NCI-H2171 treated with DMSO at 0.1 percent for 48 hours (cell line): ENCODE measurements at regions not wholly inside any gene's neighbourhood (a gene's known extent, or its start where the extent isn't known, plus 50 kb on each side); places are given as distances from the start of the nearest gene placed in this dataset.

Experiments used
- DNase-seq: peaks from one replicate; lab custom pipeline; 2025; lab: John Stamatoyannopoulos, UW

DNA sequence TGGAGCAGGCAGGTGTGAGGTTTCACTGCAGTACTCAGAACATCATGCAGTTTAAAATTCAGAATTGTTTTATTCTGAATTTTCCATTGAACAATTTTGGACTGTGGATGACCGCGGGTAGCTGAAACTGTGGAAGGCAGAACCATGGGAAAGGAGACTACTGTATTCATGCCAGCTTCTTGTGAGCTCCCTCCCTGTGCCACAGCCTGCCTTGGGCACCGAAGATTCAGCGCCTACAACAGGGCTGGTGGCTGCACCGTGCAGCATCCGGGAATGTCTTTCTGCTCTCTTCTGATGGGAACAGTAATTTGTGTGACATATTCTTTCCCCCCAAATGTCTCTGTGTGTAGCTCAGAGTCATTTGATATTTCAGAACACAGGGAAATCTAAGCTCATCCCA, 118.5 kb upstream of the NKX1-1 start:
- no peak for DNase-seq

DNA sequence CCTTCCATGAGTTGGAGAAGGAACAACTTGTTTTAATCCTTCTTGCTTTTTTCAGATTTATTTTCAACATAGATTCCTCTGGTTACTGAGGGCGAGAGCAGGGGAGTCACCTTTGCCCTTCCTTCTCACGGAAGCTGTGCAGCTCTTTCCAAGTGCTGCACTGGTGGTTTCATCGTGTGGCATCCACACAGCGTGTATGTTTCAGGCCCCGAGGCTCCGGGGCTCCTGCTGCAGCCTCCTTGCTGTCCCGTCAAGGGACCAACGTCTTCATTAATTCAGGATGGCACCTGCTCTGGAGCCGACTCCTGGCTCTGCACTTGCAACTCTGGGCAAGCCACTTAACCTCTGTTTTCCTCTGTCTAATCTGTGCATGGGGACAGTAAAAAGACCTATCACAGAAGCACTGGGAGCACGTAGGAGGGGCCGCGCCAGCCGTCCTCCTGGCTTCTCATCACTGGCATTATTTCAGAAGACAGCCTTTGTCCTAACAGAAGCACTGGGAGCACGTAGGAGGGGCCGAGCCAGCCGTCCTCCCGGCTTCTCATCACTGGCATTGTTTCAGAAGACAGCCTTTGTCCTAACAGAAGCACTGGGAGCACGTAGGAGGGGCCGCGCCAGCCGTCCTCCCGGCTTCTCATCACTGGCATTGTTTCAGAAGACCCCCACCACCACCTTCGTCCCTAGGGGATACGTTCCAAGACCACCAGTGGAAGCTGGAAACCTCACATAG, 117.8 kb upstream of the NKX1-1 start:
- no peak for DNase-seq

DNA sequence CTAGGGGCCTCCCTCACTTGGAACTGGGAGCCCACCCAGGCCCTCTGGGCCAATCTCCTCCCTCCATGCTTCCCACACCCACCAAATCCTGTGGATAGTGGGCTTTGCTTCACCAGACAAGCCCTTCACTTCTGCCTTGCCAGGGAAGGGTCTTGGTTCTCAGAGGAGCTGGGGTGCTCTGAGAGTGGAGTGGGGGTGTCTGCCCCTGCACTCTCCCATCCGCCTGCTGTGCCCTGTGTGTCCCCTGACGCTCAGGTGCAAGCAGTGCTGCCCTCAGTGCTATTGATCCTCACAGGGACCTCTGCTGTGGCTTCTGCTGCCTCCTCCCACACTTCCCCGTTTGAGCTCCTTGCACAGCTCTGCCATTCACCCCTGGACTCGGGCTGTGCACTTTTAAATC, 117.3 kb upstream of the NKX1-1 start:
- DNase-seq: no peak

DNA sequence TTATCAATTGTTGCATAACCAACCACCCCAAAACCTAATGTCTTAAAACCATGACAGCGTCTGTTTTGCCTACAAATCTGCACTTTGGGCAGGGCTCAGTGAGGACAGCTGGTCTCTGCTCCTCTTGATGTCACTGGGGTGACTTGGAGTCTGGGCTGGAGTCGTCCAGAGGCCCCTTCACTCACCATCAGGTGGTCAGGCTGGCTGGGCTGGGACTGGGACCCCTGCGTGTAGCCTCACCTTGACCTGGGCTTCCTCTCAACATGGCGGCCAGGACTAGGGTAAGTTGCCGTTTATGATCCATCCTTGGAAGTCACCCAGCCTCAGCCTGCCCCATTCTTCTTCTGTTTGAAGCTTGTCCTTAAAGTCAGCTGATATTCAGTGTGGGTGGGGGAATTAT, 116.8 kb upstream of the NKX1-1 start:
- no peak for DNase-seq

DNA sequence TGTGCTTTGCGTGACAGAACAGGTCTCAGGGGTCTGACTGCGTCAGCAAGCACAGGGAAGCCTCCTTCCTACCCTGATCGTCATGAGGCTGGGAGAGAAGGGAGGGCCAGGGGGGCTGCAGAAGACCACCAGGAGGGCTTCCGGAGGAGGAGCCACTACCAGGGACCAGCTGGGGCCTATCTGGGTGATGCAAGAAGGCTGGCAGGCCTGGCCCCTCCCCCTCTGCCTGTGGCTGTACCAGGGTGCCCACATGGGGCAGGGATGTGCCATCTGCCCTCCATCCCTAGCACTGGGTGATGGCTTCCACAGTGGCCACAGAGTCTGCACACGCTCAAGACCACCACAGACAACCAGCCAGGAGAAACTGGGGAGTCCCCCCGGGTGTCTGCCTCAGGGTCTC, 116.4 kb upstream of the NKX1-1 start:
- no peak for DNase-seq

DNA sequence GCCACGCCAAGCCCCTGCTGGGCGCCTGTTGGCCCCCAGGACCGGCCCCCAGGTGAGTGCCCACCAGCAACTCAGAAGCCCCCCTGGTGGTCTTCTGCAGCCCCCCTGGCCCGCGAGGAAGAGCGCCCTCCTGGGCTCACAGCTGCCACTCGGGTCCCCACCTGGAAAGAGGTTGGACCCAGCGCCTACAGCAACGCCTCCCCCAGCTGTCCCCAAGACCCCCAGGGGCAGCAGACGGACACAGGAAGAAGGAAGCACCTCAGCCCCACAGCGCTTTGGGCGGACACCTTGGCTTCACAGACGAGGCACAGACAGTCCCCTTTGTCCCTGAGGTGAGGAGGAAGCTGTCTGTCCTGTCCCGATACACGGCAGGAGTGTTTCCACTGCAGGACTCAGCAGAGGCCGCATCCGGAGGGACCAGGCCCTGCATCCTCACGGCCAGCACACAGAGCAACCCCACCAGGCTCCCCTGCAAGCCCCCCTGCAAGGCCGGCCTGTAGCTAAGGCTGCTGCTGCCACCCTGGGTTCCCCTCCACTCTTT, 115.6 kb upstream of the NKX1-1 start:
- DNase-seq: no peak

DNA sequence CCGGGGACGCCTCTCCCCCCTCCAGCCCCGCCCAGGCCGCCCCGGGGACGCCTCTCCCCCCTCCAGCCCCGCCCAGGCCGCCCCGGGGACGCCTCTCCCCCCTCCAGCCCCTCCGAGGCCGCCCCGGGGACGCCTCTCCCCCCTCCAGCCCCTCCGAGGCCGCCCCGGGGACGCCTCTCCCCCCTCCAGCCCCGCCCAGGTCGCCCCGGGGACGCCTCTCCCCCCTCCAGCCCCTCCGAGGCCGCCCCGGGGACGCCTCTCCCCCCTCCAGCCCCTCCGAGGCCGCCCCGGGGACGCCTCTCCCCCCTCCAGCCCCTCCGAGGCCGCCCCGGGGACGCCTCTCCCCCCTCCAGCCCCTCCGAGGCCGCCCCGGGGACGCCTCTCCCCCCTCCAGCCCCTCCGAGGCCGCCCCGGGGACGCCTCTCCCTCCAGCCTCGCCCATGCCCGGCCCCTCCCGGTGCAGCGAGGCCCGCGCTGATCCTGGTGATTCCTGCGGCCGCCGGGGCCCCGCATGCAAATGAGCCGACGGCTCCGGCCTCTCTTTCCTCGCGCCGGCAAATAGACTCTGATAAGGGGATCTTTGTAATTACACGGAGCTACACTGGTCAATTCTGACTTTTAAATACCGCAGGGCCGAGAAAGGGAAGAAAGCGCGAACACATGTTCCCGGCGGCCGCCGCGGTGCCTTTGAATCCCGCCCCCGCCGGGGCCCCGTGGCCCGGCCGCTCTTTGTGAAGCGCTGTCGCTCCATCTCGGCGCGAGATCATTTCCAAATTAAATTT, 114.7 kb upstream of the NKX1-1 start:
- peak; percentile 11 for DNase-seq

DNA sequence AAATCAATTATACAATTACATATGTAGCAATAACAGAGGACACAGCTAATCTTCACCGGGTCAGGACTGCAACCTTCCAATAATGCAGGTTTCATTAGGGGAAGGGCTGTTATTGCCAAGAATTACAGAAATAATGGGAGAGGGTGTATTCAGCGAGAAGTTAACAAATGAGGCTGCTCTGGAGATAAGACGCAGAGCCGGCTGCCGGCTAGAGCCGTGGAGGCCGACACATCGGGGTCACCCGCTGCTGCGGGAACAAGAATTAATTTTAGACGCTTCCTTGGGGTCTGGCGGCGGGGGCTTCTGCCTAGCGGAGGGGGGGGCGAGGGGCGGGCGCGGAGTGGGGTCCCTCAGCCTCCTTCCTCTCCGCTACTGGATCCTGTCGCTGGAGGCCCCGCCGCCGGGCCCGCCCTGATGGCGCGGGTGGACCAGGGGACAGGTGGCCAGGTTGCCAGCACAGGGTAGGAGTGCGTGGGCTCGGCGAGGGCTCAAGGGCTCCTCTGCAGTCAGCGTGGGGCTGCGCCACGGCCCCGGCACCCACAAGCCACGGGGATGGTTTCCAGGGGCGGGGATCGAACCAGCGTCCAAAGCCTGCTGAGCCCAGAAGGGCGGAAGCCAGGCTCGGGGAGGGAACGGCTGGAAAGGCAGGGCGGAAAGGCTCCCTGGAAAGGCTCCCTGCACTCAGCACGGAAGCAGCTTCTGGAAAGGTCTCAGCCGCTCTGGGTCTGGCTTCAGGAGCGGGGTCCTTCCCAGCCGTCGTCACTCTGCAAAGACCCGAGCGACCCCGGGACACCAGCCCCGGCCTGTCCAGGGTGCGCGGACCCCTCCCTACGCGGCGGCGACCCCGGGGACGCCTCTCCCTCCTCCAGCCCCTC, 113.8 kb upstream of the NKX1-1 start:
- no peak for DNase-seq

DNA sequence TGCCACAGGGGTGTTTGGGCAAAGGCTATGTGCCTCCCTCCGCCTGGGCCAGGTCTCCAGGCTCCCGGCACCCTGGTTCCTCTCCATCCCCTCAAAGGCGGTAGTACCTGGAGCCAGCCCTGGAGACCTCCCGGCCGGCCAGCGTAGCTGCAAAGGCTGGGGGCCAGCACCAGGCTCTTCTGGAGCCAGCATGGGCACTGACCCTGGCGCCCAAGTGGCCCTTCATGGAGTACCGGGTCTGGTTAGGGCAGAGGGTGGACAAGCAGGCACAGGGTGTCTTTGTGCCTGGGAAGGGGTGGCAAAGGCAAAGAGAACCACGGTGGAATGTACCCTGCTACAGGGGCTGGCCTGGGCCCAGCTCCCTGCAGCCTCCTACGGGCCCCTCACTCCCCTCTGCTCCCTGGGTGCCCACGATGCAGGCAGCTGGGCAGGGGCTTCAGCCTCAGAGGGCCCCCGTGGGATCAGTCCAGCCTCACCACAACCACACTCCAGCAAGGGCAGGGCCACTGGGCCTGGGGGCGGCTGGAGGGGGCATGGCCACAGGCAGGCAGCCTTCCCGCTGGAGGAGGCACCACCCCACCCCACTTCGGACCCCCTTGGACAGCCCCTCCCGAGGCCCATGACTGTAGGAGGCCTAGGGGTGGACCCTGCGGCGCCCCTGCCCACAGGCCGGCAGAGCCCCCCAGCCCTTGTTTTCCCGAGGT, 112.9 kb upstream of the NKX1-1 start:
- no peak for DNase-seq

DNA sequence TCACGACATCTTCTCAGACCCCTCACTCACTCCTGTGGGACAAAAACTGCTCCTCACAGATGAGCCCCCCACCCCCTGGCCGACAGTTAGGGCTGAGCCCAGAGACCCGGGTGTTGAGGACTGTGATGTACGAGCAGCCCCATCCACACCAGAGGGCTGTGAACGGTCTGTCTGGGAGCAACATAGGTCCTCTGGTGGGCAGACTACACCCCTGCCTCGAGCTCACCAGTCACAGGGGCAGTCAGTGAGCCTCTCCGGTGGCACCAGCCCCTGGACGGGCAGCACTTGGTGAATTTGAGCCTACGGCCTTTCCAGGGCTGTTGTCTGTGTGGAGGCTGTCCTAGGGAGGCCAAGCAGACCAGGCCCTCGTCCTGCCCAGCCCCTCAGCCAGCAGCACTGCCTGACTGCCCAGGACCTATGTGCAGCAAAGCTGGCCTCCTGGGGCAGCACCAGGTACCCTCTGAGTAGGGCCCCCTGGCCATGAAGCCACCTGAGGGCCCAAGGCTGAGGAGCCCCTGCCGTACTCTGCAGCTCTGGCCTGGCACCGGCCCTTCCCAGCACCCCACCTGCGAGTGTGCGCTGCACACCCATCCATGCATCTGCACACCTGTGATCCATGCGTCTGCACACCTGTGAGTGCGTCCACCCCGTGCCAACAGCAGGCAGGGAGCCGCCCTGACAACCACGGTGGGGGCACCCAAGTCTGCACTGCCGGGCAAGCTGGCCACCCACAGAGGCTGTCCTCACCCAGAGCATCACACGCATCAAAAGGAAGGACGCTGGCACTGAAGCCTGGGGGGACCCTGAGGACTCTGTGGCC, 111.6 kb upstream of the NKX1-1 start:
- no peak for DNase-seq

DNA sequence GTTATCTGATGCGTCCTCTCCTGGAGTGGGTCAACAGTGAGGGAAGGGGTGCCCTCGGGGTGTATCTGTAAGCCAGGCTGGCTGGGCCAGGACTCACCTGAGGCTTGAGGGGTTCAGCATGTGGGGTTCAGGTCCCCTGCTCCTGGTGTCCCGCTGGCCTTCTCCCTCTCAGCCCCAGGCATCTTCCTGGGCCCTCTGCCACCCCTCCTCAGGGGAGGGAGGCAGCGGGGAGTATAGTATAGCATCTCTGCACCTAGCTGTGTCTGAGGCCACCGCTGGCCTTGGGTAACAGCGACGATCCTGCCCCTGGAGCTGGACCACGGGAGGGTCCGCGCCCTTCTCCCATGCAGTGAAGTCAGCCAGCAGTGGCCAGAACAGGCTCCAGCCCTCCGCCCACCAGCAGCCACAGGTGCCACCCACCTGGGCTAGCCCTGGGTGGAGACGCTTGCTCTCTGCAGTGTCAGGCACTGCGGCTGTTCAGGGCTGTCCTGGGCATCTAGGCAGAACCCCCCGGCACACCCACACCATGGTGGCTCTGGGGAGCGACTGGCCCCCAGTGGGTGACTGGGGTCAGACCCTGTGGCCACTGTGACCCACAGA, 110.7 kb upstream of the NKX1-1 start:
- DNase-seq: no peak

DNA sequence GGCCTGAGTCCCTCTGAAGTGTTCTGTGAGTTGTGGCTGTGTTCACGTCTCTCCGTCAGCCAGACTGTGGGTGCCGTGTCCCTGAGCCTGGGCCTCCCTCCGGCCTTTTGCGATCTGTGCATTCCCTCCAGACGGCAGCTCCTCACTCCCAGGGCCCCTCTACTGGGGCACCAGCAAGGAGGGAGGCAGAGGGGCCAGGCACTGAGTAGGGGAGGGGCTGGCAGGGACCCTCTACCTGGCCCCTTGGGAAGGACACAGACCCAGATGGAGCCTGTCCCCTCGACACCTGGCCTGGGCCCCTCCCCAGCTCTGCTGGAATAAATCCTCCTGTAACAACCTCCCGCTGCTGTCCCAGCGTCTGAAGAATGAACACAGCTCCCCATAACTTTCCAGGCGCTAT, 110.0 kb upstream of the NKX1-1 start:
- DNase-seq: no peak

DNA sequence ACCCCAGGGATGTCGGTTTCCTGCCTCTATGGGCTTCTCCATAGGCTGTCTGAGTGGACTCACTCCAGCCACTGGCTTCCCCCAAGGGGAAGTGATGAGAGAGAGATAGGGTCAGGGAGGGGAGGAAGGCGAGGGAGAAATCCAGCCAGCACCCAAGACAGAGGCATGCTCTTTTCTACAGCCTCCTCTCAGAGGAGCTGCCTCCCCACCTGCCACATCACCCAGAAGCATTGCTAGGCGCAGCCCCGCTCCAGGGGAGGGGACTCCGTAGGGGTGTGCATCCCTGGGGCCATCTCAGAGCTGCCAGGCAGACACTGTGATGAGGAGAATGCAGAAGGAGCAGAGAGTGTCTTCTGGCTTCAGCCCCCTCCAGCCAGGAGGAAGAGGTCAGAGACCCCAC, 109.5 kb upstream of the NKX1-1 start:
- DNase-seq: no peak

DNA sequence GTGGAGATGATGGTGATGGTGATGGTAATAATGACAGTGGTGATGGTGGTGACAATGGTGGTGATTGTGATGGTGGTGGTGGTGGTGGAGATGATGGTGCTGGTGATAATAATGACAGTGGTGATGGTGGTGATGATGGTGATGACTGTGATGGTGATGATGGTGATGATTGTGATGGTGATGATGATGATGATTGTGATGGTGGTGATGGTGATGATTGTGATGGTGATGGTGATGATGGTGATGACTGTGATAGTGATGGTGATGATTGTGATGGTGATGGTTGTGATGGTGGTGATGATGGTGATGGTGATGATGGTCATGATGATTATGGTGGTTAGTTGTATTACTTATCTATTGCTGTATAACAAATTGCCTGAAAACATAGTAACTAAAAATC, 108.9 kb upstream of the NKX1-1 start:
- no peak for DNase-seq

DNA sequence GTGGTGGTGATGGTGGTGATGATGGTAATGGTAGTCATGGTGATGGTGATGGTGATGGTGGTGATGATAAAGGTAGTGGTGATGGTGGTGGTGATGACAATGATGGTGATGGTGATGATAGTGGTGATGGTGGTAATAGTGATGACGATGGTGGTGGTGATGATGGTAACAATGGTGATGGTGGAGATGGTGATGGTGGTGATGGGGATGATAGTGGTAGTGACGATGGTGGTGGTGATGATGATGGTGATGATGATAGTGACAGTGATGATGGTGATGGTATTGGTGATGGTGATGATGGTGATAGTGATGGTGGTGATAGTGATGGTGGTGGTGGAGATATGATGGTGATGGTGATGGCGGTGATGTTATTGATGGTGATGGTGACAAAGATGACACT, 108.4 kb upstream of the NKX1-1 start:
- no peak for DNase-seq

DNA sequence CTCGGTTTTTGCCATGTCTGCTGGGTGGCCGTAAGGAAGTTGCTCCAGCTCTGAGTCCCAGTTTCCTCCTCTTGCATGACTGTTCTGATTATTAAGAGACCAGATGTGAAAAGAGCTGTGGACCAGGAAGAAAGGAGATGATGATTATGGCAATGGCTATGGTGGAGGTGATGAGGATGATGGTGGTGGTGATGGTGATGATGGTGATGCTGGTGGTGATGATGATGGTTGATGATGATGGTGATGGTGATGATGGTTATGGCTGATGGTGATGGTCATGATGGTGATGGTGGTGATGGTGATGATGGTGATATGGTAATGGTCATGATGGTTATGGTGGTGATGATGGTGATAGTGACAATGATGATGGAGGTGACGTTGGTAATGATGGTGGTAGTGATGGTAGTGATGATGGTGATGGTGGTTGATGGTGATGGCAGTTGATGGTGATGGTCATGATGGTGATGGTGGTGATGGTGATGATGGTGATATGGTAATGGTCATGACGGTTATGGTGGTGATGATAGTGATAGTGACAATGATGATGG, 107.8 kb upstream of the NKX1-1 start:
- DNase-seq: no peak

DNA sequence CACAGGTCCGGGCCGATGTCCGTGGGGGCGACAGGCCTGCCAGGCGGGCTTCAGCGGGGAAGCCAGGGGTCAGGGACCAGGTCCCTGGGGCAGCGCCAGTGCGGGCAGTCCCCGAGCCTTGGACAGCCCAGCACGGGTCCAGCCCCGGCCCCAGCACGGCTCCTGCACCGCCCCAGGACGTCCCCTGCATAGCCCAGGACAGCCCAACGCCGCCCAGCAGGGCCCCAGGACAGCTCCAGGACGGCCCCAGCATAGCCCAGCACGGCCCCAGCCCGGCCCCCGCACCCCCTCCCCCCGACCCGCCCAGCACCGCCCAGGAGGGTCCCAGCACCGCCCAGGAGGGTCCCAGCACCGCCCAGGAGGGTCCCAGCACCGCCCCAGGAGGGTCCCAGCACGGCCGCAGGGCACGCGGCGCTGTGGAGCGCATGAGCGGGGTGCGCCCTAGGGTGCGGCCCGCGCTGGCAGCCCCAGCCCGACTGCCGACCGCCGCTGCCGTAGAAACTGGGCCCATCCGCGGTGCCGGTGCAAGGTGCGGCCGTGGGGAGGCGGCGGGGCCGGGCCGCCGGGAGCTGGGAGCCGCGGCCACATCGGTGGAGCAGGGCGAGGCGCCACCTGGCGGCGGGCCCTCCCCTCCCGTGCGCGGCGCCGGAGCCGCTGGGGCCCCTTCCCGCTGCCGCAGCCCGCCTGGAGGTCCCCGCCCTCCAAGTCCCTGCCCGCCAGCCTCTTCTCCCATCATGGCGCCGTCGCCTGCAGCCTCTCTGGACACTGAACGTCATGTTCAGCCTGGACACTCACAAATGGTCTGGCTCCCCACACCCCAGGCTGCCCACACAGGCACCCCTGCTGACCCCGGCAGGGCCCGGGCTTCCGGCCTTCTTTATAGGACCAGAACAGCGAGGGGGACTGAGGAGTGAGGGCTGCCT, 106.8 kb upstream of the NKX1-1 start:
- no peak for DNase-seq

DNA sequence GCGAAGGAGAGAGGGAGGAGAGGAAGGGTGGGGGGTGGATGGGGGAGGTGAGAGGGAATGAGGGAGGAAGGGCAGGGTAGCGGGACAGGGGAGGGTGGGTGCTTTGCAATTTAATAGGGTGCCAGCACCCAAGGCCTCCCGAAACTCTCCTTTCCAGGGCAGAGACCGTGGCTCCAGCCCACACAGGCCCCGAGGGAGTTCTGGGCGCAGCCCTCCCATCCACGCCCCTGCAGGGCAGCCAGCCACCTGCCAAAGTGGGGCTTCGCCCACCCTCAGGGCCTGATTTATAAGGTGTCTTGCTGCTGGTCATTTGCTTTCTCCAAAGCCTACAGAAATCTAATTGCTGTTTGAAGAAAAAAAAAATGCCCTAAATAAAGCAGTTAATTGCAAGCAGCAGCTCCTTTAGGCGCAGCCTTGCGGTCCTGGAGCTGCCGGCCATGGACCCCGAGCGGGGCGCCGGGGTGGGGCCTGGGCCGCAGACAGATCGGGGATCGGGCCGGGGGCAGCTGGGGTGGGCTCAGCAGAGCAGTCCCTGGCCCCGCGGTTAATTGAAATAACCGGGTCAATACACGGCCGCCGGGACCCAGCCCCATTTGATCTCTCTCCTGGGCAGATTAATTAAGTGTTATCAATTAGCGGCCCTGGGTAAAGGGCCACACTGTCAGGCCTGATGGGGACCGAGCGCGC, 106.0 kb upstream of the NKX1-1 start:
- no peak for DNase-seq
